ENCODE measurements at regions not wholly inside any gene's neighbourhood (a gene's known extent, or its start where the extent isn't known, plus 50 kb on each side); places are given as distances from the start of the nearest gene placed in this dataset.

DNA sequence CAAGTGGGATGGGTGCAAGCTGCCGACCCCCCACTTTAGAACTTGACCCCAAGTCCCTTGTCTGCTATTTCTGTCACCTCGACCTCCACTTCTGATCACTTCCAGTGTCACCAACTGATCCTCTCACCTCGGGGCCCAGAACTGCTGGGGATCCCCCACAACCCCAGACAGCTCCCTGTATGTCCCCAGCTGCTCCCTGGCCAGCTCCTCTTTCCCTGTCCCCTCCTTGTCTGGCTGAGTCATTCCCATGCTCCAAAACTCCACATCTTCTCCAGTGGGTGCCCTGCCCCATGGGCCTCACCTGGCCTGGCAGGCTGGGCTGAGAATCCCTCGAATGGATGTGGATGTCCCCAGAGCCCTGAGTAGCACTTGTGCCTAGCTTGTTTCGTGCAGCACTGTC, 154.3 kb upstream of the PCBD1 start:
- DNase-seq (ENCODE audit: low read depth in 4 of 4, low spot score in 2 of 4), result no peak

GRCh38 chr10:71043858-71044257, 155.5 kb upstream of the PCBD1 start:
- DNase-seq (ENCODE audit: low read depth in 4 of 4, low spot score in 2 of 4), result no peak

DNA sequence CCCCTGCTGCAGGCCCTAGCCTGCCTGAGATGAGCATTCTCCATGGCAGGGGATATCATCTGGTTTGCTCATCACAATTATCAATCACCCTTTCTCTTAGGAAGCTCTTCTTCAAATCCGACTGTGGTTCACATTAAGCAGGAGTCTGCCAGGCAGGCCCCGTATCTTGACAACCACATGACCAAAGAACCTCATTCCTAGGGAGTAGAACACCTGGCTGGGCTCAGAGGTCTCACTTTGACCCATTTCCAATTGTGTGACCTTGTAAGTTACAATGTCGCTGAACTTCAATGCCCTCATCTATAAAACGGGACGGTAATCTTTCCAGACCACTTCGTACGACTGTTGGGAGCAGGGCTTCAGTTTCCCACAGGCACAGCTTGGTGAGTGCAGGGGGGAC, 156.4 kb upstream of the PCBD1 start:
- no peak for DNase-seq (ENCODE audit: low read depth in 4 of 4, low spot score in 2 of 4)

- DNase-seq (ENCODE audit: low read depth in 4 of 4, low spot score in 2 of 4), result no peak
Measured at GRCh38 chr10:71045204-71045809, 156.9 kb upstream of the PCBD1 start.

DNA sequence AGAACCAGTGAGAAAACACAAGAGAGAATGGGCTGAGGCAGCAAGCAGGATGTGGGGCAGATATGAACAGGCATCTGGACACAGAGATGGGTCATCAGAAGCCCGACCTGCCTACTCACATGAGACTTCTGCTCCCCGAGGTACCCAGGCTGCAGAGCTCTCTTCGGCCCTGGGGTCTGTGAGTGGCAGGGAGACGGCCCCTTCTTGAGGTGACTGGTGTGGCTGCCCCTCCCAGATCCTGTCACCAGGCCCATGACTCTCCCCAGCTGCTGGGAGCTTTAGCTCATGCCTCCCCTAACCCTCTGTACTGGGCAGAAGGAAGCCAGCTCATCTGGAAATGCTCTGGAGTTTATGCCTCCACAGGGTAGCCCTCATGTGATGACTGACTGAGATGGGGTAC, 157.6 kb upstream of the PCBD1 start:
- no peak for DNase-seq (ENCODE audit: low read depth in 4 of 4, low spot score in 2 of 4)

- DNase-seq (ENCODE audit: low read depth in 4 of 4, low spot score in 2 of 4), result no peak
Measured at GRCh38 chr10:71046747-71047146, 158.4 kb upstream of the PCBD1 start.

GRCh38 chr10:71048971-71049615, 160.7 kb upstream of the PCBD1 start:
- DNase-seq (ENCODE audit: low read depth in 4 of 4, low spot score in 2 of 4), result no peak

DNA sequence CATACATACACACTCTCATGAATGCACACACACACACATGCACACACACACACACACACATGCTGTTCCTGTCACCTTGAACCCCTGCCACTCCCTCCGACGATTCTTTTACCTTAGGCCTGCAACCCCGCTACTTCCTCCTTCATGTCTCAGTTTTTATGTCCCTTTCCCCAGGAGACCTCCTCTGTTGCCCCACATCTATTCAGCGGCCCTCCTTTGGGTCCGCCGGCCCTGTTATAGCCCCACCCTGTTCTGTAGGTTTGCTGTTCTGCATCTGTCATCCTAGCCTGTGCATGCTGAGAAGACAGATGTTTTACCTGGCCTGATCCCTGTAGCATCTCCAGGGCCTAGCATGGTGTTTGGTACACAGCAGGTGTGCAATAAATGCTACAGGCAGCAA, 161.6 kb upstream of the PCBD1 start:
- DNase-seq (ENCODE audit: low read depth in 4 of 4, low spot score in 2 of 4), result no peak

DNA sequence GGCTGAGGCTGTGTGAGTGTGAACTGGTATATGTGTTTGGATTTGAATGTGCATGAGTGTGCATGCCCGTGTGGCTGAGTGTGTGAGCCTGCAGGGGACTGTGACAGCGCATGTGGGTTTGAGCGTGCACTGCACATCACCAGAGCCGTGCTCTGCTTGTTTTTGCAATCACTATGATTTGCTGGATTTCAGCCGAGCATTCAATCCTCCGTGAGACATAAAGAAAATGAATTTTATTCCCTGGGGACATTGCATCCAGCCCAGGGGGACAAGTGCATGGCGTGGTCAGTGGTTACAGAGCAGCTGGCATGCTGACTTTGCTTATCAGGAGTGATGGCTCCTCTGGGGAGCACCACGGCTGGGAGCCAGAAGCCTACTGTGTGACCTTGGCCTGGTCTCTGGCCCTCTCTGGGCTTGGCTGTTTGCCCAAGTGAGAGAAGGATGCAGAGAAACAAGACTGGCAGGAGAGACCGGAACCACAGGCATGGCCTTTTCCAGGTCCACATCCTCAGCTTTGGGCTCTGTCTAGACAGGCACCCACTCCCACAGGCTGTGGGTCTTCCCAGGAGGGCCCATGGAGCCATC, 160.2 kb upstream of the UNC5B start:
- DNase-seq (ENCODE audit: low read depth in 4 of 4, low spot score in 2 of 4), result no peak

GRCh38 chr10:71052708-71053107, 159.7 kb upstream of the UNC5B start:
- no peak for DNase-seq (ENCODE audit: low read depth in 4 of 4, low spot score in 2 of 4)

- no peak for DNase-seq (ENCODE audit: low read depth in 4 of 4, low spot score in 2 of 4)
Measured at GRCh38 chr10:71053169-71053895, 159.0 kb upstream of the UNC5B start.

- DNase-seq (ENCODE audit: low read depth in 4 of 4, low spot score in 2 of 4), result no peak
Measured at GRCh38 chr10:71058308-71058707, 154.1 kb upstream of the UNC5B start.

DNA sequence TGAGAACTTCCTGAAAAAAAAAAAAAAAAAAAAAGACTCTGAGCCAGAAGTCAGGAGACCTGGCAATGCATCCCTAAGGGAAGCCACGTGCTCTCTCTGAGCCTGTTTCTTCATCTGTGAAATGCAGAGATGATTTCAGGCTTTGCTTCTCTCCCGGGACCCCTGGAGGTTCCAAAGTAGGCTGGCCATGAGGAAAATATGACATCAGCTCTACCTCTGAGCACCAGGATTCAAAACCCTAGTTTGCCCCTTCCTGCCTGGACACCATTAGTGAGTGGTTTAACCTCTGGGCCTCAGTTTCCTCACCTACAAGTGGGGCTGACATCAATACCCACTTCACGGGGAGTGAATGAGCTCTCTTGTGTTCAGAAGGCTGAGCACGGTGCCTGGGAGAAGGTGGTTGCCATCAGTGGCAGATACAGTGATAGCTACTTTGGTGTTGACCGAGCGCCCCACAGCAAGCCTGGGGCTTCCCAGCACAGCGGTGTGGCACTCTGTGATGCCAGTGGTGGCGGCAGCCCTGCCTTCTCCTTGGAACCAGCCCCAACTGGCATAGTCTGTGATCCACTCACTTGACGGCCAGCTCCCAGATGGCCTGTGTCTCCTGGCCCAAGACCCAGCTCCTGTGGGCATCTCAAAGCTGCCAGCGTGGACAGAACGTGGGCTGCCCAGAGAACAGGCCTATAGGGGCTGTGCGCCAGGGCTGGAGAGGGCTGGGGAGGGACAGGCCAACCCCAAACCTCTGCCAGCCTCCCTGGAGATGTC, 153.1 kb upstream of the UNC5B start:
- no peak for DNase-seq (ENCODE audit: low read depth in 4 of 4, low spot score in 2 of 4)

DNA sequence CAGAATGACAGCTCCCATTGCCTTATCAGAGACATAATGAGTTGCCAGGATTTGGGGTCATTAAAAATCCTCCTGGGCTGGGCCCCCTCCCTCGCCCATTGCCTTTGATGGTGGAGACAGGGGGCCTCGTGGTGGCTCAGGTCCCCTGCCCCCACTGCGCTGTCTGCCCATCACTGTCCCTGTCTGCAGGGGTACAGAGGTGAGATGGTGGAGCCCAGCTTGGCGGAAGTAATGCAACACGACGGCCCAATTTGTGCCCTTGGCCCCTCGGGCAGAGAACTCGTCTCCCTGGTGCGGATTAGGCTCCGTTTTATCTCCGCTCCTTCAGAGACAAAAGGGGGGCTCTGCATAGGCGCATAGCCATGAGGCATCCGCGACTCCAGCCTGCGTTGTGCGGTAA, 152.4 kb upstream of the UNC5B start:
- DNase-seq (ENCODE audit: low read depth in 4 of 4, low spot score in 2 of 4), result no peak

DNA sequence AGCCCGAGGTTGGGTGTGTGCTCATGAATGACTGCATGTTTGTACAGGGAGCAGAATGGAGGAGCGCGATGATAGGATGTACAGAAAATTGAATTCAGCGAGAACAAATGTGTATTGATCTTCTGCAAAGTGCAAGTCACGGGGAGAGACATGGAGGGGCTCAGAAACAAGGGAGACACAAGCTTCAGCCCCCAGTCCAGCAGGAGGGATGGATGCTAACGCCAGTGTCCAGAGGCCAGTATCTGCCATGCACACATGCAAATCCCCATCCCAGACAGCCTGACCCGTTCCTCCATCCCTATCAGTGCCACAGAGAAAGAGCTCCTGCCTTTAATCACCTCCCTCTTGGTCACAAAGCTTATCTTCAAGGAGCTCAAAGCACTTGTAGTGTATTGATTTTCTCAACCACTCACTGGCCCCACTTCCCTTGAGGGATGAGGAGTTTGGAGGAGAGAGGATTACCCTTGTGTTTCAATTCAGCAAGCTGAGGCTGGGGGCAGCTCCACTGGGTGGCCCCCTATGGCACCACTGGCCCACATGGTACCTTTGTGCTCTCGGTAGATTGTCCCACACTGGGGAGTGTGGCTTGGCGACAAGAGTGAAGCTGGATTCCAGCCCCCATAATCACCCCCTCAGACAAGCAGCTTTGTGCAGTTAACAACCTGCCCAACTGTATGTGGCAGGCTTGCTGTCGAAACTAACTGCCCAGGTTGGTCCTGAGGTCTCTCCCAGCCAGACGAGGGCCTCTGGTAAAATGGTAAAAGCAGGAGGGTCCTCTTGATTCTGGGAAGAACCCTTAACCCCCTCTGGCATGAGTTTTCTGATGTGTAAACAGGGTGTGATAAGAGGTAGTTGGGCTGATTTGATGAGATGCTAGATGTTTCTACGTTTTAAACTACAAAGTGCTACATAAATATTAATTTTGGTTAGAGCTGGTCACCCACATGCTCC, 151.6 kb upstream of the UNC5B start:
- no peak for DNase-seq (ENCODE audit: low read depth in 4 of 4, low spot score in 2 of 4)

DNA sequence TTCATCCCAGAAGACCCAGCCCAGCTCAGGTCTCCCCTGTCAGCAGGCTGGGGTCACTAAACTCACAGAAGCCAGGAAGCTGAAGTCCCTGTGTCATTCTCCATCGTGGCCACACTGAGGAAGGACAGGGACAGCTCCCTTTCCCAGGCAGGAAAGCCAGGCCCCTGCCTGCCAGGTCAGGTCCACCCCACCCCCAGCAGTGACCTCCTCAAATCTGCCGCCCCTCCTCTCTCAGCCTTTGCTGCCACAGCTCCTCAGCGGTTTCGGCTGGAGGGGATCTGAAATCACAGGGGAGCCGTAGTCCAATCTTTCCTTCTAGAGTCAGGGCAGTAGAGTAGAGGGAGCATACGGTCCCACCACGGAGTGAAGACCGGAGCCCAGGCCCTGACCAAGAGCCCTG, 150.9 kb upstream of the UNC5B start:
- DNase-seq (ENCODE audit: low read depth in 4 of 4, low spot score in 2 of 4), result no peak

GRCh38 chr10:71062156-71062555, 150.2 kb upstream of the UNC5B start:
- no peak for DNase-seq (ENCODE audit: low read depth in 4 of 4, low spot score in 2 of 4)

GRCh38 chr10:71063401-71063800, 149.0 kb upstream of the UNC5B start:
- DNase-seq (ENCODE audit: low read depth in 4 of 4, low spot score in 2 of 4), result no peak

- DNase-seq (ENCODE audit: low read depth in 4 of 4, low spot score in 2 of 4), result no peak
Measured at GRCh38 chr10:71064413-71065118, 147.8 kb upstream of the UNC5B start.
